ENCODE measurements at regions not wholly inside any gene's neighbourhood (a gene's known extent, or its start where the extent isn't known, plus 50 kb on each side); places are given as distances from the start of the nearest gene placed in this dataset.

- no peak for DNase-seq (ENCODE audit: low read depth in 2 of 2)
Observed at GRCh38 chr18:72360634-72361033, 183.5 kb downstream of the CBLN2 start.

DNA sequence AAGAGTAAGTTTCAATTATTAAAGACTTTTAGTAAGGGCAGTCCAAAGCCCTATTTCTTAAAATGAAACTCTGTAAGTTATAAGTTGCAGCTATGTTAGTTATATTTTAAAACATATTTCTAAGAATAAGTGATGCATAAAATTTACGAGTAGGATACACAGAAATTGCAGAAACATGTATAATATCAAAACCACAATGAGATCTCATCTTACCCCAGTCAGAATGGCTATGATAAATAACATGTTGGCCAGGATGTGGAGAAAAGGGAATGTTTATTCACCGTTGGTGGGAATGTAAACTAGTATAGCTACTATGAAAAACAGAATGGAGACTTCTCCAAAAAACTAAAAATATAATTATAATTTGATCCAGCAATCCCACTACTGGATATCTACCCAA is 201.2 kb downstream of the CBLN2 start:
- no peak for DNase-seq (ENCODE audit: low read depth in 2 of 2)

DNA sequence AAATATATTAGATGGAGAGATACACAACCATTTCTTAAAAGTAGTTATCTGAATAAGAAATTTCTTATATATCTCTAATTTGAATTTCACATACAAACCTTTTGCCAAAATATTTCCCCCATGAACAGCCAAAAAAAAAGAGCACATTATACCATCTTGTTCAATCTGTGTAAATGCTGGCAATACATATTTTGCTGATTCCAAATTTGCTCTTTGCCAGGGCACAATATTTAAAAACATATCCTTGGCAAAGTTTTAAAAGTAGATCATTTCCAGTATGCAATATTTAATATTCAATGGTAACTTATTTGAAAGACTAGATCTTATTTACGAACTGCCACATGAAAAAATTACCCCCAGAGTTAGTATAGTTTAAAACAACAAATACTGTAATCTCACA is 204.2 kb downstream of the CBLN2 start:
- no peak for DNase-seq (ENCODE audit: low read depth in 2 of 2)

DNA sequence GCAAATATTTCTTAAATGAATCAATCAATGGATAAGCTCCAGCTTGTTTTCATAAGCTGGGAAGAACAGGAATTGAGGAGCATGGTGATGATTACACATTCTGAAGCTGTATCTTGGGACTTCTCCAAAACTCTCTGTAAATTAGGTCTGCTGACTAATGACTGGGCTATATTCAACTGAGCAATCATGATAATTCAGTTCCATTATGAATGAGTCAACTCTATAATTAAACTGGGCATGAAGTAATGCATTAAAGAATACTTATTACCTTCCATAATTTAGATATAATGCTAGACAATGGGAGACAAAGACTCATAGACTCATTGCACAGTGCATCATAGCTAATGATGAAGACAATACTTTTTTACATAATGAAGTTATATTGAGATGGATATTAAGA is 207.4 kb downstream of the CBLN2 start:
- no peak for DNase-seq (ENCODE audit: low read depth in 2 of 2)

- DNase-seq (ENCODE audit: low read depth in 2 of 2) = no peak
Observed at GRCh38 chr18:72329533-72329932, 214.6 kb downstream of the CBLN2 start.

- no peak for DNase-seq (ENCODE audit: low read depth in 2 of 2)
Observed at GRCh38 chr18:72325307-72325706, 218.8 kb downstream of the CBLN2 start.

- no peak for DNase-seq (ENCODE audit: low read depth in 2 of 2)
Observed at GRCh38 chr18:72324677-72325076, 219.5 kb downstream of the CBLN2 start.

GRCh38 chr18:72316497-72316896 is 227.6 kb downstream of the CBLN2 start:
- DNase-seq (ENCODE audit: low read depth in 2 of 2) = no peak

- DNase-seq (ENCODE audit: low read depth in 2 of 2) = no peak
Observed at GRCh38 chr18:72283148-72283925, 260.8 kb downstream of the CBLN2 start.

- no peak for DNase-seq (ENCODE audit: low read depth in 2 of 2)
Observed at GRCh38 chr18:72273025-72273424, 271.1 kb downstream of the CBLN2 start.

- DNase-seq (ENCODE audit: low read depth in 2 of 2) = no peak
Observed at GRCh38 chr18:72261590-72261989, 282.6 kb downstream of the CBLN2 start.

GRCh38 chr18:72246076-72246475 is 298.1 kb downstream of the CBLN2 start:
- no peak for DNase-seq (ENCODE audit: low read depth in 2 of 2)

DNA sequence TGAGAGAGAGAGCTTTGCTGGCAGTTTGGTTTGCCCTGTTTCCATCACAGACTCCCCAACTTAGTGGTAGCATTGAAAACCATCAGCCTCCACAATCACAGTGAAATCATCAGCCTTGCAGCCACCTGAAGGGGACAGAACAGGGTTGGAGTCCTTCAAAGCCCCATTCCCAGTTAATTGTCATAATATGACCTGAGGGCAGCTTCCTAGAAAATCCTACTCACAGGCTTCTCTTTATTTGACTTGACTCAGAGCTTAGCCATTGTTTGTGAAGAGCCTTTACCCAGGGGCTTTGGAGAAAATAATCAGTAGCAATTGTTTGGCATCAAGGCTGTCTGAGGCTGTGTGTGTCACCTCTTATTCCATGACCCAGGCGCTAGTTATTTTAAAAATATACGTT is 308.7 kb downstream of the CBLN2 start:
- no peak for DNase-seq (ENCODE audit: low read depth in 2 of 2)

GRCh38 chr18:72233106-72233505 is 311.0 kb downstream of the CBLN2 start:
- DNase-seq (ENCODE audit: low read depth in 2 of 2) = no peak

- DNase-seq (ENCODE audit: low read depth in 2 of 2) = no peak
Observed at GRCh38 chr18:72232644-72233043, 311.5 kb downstream of the CBLN2 start.

DNA sequence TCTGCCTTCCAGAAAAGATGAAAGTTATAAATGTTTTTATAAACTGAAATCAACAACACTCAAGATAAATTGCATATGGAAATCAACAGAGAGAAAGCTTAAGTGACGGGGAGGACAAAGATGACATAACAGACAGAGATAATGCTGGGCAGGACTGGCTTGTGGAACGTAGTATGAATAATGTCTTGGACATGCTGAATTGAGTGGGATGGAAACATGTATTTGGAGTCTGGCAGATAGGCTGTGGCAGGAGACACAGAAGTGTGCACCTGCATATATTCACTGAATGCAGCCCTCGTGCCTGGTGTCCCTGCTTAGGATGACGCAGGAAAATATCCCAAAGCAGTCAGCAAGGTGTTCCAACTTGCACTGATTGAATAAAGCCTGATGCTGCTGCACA is 318.2 kb downstream of the CBLN2 start:
- DNase-seq (ENCODE audit: low read depth in 2 of 2) = no peak

DNA sequence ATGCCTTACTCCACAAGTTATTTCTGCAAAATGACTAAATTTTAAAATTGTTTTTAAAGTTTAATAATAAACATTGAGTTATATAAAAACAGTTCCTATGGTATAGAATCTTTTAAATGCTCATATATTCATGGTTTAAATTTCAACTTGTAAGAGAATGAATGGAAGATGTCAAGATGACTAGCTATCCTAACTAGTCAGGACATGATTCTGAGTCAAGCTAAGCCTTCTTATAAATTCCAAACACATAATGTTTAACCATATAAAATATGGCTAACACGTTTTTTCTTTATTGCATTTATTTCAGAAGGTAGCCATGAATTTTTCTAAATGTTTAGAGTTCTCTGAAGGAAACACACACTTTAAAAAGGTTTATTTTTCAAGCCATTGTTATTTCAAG is 320.4 kb downstream of the CBLN2 start:
- no peak for DNase-seq (ENCODE audit: low read depth in 2 of 2)

DNA sequence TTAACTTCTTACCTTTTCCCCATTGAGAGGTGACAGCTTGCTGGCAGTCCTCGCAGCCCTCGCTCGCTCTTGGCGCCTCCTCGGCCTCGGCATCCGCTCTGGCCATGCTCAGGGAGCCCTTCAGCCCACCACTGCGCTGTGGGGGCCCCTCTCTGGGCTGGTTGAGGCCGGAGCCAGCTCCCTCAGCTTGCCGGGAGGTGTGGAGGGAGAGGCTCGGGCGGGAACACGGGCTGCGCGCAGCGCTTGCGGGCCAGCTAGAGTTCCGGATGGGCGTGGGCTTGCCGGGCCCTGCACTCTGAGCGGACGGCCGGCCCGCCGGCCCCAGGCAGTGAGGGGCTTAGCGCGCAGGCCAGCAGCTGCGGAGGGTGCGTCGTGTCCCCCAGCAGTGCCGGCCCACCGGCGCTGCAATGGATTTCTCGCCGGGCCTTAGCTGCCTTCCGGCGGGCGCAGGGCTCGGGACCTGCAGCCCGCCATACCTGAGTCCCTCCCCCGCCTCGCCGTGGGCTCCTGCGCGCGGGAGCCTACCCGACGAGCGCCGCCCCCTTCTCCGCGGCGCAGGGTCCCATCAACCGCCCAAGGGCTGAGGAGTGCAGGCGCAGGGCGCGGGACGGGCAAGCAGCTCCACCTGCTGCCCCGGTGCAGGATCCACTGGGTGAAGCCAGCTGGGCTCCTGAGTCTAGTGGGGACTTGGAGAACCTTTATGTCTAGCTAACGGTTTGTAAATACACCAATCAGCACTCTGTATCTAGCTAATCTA is 335.0 kb downstream of the CBLN2 start:
- DNase-seq (ENCODE audit: low read depth in 2 of 2) = no peak

GRCh38 chr18:72207280-72207679 is 336.9 kb downstream of the CBLN2 start:
- no peak for DNase-seq (ENCODE audit: low read depth in 2 of 2)

GRCh38 chr18:72206814-72207213 is 337.3 kb downstream of the CBLN2 start:
- DNase-seq (ENCODE audit: low read depth in 2 of 2) = no peak

DNA sequence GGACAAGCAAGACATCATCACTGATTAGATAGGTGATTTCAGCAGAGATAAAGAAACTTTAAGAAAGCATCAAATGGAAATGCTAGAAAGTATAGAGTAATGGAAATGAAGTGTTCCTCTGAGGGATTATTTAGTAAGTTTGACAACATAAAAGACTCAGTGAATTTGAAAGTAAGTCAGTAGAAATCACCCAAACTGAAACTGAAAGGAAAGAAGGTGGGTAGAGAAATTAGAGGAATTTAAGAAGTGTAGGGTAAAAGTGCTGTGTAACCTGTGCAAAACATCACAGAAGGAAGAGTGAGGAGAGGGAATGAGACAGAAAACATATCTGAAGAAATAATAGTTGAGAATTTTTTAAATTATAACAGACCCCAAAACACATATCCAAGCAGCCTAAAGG is 343.1 kb downstream of the CBLN2 start:
- DNase-seq (ENCODE audit: low read depth in 2 of 2) = no peak

DNA sequence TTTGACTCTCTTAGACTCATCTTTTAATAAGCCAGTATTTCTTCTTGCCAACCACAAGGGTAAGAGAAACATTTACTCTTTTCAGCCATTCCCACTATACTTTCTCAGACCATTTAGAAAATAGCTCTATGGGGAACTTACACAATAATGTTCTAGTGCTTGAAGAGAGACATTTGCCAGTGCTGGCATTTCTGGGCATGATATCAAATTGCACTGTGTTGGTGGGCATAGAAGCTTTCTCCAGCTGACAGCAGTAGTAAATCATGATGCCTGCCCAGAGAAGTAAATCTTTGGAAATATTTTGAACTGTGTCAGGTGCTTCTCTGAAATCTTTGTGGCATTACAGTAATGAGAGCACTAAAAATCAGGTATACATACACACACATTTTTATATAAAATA is 346.6 kb downstream of the CBLN2 start:
- no peak for DNase-seq (ENCODE audit: low read depth in 2 of 2)

DNA sequence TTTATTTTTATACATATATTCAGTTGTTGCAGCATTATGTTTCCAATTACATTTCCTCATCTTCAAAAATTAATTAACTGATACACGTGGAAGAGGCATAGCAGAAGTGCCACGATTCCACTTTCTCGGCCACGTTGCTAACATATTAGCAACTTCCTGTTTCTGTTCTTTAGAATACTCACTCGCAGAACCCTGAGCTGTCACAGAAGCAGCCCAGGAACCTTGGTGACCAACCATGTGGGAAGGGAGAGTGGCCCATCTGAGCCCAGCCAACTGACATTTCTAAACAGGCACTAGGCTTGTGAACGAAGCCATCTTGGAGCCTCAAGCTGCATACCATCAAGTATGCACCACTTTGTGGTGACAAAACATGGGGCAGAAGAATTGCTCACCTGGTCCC is 350.1 kb downstream of the CBLN2 start:
- no peak for DNase-seq (ENCODE audit: low read depth in 2 of 2)

Data from activated CD8-positive, alpha-beta memory T cell treated with anti-CD3 and anti-CD28 coated beads for 4 hours (primary cell).